ENCODE measurements at regions not wholly inside any gene's neighbourhood (a gene's known extent, or its start where the extent isn't known, plus 50 kb on each side); places are given as distances from the start of the nearest gene placed in this dataset.

DNA sequence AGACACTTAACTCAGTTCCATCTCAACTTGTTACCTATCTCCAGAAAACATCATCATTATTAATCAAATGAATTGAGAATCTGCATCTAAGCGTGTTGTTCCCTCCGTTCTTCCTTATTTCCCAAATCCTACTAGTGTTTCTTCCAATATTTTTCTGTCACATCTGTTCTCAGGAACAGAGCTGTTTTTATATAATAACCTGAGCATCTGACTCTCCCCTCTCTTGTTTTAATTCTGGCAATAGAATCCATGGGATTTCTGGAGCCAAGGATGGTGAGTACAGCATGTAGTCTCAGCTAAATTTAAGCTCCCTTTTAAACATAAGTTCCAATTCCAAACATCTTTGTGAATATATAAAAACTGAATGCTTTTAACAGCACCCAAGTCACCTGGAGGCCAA lies 558.3 kb downstream of the DTWD2 start:
- TF ChIP-seq HCFC1 (IDR thresholded peaks at IDR 0.05; ENCODE audit: low read length) = no peak
- TF ChIP-seq TAF1 (IDR thresholded peaks at IDR 0.05; ENCODE audit: borderline replicate concordance, low read depth, low read length) = no peak
- no peak for TF ChIP-seq ZNF24 (IDR thresholded peaks at IDR 0.05)

Data from GM12878 (cell line).